NCI-H526 (cell line): ENCODE measurements at regions not wholly inside any gene's neighbourhood (a gene's known extent, or its start where the extent isn't known, plus 50 kb on each side); places are given as distances from the start of the nearest gene placed in this dataset.

Source experiments
- DNase-seq, 2 experiments: peaks; one replicate each; lab custom pipeline; 2025; lab: John Stamatoyannopoulos, UW

GRCh38 chr21:29443411-29444010, 144.8 kb downstream of the BACH1 start:
- DNase-seq, result no peak

DNA sequence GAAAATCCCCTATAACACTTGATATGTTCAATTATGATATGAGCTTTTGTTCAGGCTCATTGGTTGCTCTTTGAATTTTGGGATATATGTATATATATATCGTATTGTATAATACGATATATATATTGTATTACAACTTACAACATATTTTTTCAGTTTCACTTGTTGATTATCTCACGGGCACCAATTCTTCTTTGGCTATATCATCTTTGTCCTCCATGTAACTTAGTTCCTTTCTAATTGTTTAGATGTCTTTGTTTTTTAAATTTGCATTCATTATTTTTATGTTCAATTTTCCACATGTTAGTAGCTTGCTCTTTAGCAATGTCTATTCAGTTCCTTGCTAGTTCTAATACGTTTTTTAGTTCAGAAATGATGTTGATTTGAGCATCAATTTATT, 150.0 kb downstream of the BACH1 start:
- DNase-seq, result no peak

DNA sequence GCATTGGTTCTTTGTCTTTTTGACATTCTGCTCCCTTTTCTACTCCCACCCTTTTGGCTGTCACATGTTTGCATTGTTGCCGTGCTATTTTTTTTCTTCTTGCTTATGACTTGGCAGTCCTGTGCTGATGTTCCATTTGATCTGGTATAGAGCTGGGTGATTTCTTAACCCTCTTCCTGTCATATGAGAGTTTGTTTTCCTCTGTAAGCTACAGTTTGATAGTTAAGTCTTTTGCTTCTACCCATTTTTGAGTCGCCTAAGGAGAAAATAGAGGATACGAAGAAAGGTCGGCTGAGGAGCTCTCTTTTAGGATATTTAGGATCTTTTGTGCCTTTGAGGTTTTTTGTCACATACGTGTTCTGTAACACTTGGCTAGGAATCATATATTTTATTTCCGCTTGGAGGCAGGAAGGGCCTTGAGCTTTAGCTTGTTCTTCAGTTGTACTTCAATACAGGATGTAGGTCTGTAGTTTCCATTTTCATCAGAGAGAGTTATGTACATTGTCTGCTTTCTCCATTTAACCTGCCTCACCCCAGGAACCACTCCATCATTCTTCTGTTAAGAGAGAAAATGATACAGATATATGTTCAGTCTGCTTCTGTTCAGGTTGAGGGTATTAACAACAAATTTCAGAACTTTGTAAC, 150.7 kb downstream of the BACH1 start:
- no peak for DNase-seq

DNA sequence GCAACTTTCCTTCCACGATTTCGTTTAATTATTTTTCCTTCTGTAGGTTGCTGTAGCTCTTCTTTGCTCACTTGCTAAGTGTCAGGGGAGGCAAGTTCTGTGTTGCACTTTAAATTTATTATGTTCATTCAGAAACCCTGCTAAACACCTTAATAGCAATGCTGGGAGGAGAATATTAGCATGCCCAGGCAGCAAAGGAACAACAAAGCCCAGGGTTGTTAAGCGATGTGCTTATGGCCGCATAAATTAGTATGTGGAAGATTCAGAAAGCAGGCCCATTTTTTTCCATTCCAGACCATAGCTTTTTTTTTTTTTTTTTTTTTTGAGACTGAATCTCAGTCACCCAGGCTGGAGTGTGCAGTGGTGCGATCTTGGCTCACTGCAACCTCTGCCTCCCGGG, 151.3 kb downstream of the BACH1 start:
- no peak for DNase-seq

- DNase-seq, result no peak
Observed at GRCh38 chr21:29453511-29453910, 154.8 kb downstream of the BACH1 start.

GRCh38 chr21:29454179-29454578, 155.5 kb downstream of the BACH1 start:
- DNase-seq, result no peak

- DNase-seq, result no peak
Observed at GRCh38 chr21:29462479-29462878, 163.8 kb downstream of the BACH1 start.

- no peak for DNase-seq
Observed at GRCh38 chr21:29465546-29465945, 166.8 kb downstream of the BACH1 start.

DNA sequence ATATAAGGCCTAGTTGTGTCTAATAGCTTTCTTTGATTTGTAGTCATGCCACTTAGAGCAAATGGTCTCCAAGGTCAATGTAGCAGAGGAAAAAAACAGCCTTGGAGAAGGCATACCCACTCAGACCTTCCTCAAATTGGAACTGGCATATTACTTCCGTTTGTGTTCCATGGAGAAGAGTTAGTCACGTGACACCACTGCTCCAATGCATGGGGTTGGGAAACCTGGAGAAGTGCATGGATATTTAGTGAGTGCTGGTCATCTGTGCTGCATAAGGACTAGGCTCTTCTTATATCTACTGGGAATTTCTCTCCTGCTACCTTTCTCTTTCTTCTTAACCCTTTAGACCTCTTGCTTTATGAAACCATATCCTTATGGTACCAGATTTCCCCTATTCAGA, 167.8 kb downstream of the BACH1 start:
- DNase-seq, result no peak

GRCh38 chr21:29470397-29470796, 171.7 kb downstream of the BACH1 start:
- no peak for DNase-seq

GRCh38 chr21:29473808-29474207, 175.1 kb downstream of the BACH1 start:
- no peak for DNase-seq

GRCh38 chr21:29475329-29475728, 176.6 kb downstream of the BACH1 start:
- no peak for DNase-seq

DNA sequence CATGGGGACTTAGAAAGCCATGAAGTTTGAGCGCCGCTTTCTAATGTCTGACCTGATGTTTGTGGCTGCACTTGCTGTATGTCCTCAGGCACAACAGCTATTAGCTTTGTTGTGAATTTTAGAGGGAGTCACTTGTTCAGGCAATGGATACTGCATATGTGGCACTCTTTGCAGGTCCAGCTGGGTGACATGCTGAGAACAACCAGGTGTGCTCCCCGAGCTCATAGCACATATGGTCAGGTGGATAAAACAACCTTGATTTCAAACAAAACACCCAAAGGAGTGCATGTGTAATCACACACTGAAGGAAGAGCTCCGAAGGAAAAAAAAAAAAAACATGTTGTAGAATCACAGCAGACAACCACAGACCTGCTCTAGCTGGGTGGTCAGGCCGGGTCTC, 178.6 kb downstream of the BACH1 start:
- no peak for DNase-seq

DNA sequence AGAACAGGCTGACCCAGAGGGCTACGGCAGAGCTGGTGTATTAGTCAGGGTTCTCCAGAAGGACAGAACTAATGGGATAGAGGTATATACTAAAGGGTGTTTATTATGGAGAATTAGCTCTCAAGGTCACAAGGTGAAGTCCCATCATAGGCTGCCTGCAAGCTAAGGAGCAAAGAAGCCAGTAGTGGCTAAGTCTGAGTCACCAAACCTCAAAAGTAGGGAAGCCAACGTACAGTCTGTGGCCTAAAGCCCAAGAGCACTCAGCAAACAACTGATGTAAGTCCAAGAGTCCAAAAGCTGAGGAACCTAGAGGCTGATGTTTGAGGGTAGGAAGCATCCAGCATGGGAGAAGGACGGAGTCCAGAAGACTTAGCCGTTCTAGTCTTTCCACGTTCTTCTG, 179.2 kb downstream of the BACH1 start:
- DNase-seq, result no peak

GRCh38 chr21:29481081-29481480, 182.4 kb downstream of the BACH1 start:
- no peak for DNase-seq

- no peak for DNase-seq
Observed at GRCh38 chr21:29481641-29482040, 182.9 kb downstream of the BACH1 start.

DNA sequence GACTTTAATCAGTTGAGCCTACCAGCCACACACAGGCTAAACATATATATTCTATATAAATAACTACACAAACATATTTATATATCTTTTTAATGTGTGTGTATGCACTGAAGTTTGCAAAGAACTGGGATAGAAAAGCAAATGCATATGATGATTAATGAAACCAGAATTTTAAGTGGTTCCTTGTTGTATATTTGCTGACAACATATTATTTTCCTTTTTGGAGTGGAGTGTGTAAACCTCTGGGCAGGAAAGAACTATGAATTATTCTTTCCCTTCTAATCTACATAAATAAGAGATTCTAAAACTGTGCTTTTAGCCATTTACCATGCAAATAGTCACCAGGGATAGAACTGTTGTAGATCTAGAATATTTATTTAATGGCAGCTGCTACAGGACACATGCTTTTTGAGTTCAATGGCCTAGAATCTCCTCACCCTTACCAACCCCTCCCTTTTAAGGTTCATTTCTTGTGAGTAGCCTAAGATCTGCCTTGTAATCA, 187.6 kb downstream of the BACH1 start:
- DNase-seq, result peak; percentile 55
